ENCODE measurements at regions not wholly inside any gene's neighbourhood (a gene's known extent, or its start where the extent isn't known, plus 50 kb on each side); places are given as distances from the start of the nearest gene placed in this dataset.

DNA sequence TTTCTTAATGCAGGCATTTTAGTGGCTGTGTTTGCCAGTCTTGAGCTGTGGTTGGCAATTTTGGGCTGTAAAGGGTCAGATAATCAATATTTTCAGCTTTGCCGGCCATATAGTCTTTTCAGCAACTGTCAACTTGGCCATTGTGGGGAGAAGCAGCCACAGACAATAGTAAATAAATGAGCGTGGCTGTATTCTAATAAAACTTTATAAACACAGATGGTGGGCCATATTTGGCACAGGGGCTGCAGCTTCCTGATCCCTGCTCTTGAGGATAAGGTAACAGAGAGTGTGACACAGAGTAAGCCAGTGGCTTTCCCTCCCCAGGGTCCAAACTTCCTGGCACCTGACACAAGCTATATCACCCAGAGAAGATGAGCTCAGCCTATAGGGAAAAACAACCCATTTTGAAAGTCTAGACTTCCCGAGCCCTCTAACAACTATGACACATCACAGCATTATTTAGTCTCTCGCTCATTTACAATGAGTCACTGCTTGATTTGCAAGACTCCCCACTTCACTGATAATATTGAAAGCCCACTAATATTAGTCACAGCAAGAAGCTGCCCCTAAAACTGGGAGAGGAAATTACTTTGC, 163.1 kb upstream of the TMPO start:
- peak; percentile 75 for DNase-seq (ENCODE audit: low spot score)

GRCh38 chr12:98352835-98353234, 162.6 kb upstream of the TMPO start:
- DNase-seq (ENCODE audit: low spot score), result peak; percentile 28

- no peak for DNase-seq (ENCODE audit: low spot score)
Measured at GRCh38 chr12:98354520-98355035, 160.8 kb upstream of the TMPO start.

GRCh38 chr12:98355322-98355721, 160.1 kb upstream of the TMPO start:
- peak; percentile 16 for DNase-seq (ENCODE audit: low spot score)

- DNase-seq (ENCODE audit: low spot score), result no peak
Measured at GRCh38 chr12:98355933-98356332, 159.5 kb upstream of the TMPO start.

DNA sequence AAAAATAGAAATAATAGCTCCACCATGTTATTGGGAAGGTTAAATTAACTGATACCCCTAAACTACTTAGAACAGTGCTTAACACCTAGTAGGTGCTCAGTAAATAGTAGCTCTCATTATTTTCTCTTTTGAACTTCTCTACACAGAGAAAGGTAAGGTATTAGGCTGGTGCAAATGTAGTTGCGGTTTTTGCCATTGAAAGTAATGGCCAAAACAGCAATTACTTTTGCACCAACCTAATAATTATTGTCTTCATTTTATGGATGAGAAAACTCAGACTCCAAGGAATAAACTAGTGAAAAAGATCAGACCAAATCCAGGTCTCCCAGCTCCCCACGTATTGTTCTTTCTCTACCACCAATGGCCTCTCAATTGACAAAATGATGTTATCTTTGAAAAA, 157.2 kb upstream of the TMPO start:
- DNase-seq (ENCODE audit: low spot score), result no peak

GRCh38 chr12:98359856-98360255, 155.5 kb upstream of the TMPO start:
- no peak for DNase-seq (ENCODE audit: low spot score)

GRCh38 chr12:98360401-98360800, 155.0 kb upstream of the TMPO start:
- DNase-seq (ENCODE audit: low spot score), result no peak

GRCh38 chr12:98369581-98369980, 145.8 kb upstream of the TMPO start:
- no peak for DNase-seq (ENCODE audit: low spot score)

DNA sequence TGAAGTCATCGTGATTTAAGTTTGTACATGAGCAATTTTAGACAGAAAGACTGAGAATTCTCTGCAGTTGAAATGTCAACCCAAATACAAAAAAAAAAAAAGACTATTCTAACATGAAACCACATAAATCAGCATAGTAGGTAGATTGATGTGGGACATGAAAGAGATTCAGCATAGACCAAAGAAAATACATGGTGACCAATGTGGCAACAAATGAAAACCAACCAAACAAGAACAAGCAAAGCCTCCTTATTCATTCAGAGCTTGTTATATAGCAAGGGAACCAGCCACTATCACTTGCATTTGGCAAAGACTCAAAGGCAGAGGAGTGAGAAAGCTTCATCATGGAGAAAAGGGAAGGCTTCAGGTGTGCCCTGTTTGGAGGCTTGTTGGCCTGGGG, 144.4 kb upstream of the TMPO start:
- DNase-seq (ENCODE audit: low spot score), result no peak

- DNase-seq (ENCODE audit: low spot score), result no peak
Measured at GRCh38 chr12:98371419-98371818, 144.0 kb upstream of the TMPO start.

- no peak for DNase-seq (ENCODE audit: low spot score)
Measured at GRCh38 chr12:98372340-98373024, 142.9 kb upstream of the TMPO start.

DNA sequence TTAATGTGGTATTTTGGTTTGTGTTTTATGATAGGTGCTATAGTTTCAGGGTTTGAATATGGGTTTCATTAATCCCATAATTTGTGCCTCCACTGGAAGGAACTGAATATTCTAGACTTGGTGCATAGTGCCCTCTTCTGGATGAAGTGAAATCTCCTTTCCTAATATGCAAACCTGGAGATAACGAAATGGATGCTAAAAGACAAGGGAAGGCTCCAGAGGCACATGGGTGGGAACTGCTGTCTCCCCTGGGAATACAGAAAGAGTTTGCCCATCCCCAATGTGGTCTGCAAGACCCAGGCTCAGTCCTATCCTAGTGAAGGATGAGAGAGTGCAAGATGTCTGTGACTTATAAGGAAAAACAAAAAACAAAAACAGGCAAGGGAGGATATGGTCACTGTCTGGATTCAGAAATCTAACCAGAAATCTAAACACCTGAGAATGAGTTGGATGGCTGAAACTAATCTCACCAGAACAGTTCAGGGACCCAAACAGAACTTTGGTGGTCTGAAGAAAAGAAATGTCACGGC, 142.3 kb upstream of the TMPO start:
- peak; percentile 66 for DNase-seq (ENCODE audit: low spot score)

- peak; percentile 9 for DNase-seq (ENCODE audit: low spot score)
Measured at GRCh38 chr12:98374007-98374406, 141.4 kb upstream of the TMPO start.

DNA sequence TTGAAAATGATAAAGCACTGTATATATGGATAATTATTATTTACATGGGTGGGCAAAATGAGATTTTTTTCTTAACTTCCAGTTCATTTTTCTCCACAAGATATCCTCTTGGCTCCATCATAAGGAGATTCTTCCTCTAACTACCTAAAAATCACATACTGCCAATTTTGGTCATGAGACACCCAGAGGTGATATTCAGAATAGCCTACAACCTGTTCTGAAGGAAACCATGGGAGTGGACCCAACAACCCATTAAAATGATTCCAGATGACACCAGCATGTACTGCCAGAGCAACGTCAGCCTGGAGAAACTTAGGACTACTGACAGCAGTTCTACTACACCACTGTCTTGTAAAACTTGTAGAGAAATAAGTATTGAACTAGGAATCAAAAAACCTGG, 136.3 kb upstream of the TMPO start:
- DNase-seq (ENCODE audit: low spot score), result no peak

DNA sequence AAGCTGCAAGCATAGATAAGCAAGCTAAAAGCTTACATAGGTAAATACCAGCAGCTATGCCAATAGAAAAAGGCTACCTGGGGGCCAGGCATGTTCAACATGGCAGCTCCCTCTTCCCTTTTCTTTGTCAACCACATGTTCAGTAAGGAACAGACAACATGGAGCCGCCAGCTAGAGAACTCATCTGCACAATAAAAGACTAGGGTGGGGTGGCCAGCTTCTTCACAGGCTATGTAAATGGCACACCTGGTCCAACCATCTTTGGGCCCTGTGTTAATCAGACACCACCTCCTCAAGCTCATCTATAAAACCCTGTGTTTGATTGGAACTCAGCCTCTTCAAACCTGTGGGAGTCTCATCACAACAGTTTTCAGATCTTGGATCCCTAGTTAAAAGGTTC, 129.7 kb upstream of the TMPO start:
- no peak for DNase-seq (ENCODE audit: low spot score)

GRCh38 chr12:98387444-98387843, 127.9 kb upstream of the TMPO start:
- no peak for DNase-seq (ENCODE audit: low spot score)

- no peak for DNase-seq (ENCODE audit: low spot score)
Measured at GRCh38 chr12:98388126-98388525, 127.3 kb upstream of the TMPO start.

GRCh38 chr12:98389593-98389992, 125.8 kb upstream of the TMPO start:
- no peak for DNase-seq (ENCODE audit: low spot score)

GRCh38 chr12:98397323-98398105, 117.9 kb upstream of the TMPO start:
- peak; percentile 90 for DNase-seq (ENCODE audit: low spot score)

- DNase-seq (ENCODE audit: low spot score), result peak; percentile 74
Measured at GRCh38 chr12:98399532-98399931, 115.9 kb upstream of the TMPO start.

DNA sequence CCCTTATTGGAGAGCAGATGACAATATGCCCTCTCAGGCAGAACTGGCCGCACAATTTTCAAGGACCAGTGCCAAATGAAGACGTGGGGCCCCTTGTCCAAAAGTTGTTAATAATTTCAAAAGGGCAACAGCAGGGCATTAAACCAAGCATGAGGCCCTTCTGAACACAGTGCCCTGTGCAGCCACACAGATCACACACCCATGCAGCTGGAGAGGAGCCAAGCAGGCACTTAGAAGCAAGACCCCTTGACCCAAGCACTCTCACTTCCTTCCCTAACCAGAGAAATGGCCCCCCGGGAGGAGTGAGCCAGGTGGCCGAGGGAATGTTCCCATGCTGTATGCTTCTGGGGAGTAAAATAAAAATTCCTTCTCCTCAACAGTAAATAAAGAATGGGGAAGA, 114.0 kb upstream of the TMPO start:
- no peak for DNase-seq (ENCODE audit: low spot score)

DNA sequence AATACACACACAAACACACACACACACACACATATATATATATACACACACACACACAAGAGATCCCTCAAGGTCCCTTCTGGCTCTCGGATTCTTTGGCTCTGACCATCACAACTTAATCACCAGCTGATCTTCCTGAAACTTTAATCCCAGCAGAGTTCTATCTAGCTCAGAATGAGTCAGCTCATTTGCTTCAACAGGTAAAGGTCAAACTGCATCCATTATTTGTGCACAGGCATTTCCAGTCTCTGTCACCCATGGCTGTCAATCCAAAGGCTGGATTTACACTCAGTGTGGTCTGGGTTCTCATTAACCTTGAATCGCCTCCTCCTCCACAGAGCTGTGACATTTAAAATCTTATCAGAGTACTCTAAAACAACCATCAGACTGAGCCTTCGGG, 113.3 kb upstream of the TMPO start:
- DNase-seq (ENCODE audit: low spot score), result no peak

All from GM03348 (cell line).